ENCODE measurements at regions not wholly inside any gene's neighbourhood (a gene's known extent, or its start where the extent isn't known, plus 50 kb on each side); places are given as distances from the start of the nearest gene placed in this dataset.
"Not testable (repeated sequence)": the region's sequence is repeated elsewhere in the genome, so short reads cannot be mapped to it uniquely, and the experiment has no call there.

DNA sequence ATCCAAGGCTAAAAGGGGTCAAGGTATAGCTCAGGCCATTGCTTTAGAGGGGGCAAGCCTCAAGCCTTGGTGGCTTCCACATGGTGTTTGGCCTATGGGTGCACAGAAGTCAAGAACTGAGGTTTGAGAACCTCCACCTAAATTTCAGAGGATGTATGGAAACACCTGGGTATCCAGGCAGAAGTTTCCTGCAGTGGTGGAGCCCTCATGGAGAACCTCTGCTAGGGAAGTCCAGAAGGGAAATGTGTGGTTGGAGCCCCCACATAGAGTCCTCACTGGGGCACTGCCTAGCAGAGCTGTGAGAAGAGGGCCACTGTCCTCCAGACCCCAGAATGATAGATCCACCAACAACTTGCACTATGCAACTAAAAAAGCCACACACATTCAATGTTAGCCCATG is 678.7 kb upstream of the ADGRB3 start:
- Histone ChIP-seq H3K4me1 (no peaks in the 10 kb centered on the region), H3K36me3 (ENCODE audit: control insufficient read depth, insufficient read depth, low read length) (no peaks in the 10 kb centered on the region), H3K9me3 (ENCODE audit: control insufficient read depth, low read length) (no peaks in the 10 kb centered on the region), H3K27ac (no peak overlapping the region), H3K4me2 (ENCODE audit: low read length) (no peak overlapping the region), H2AFZ (no peak overlapping the region), H3K9ac (no peak overlapping the region), H3K27me3 (ENCODE audit: control insufficient read depth, insufficient read depth, low read length) (no peaks in the 10 kb centered on the region), H3K79me2 (no peaks in the 10 kb centered on the region), H3K4me3 (ENCODE audit: low read depth, low read length) (no peak overlapping the region)
- TF ChIP-seq CTCF (IDR thresholded peaks at IDR 0.05) = no peak

GRCh38 chr6:67952948-67953347 is 682.1 kb upstream of the ADGRB3 start:
- H2AFZ ChIP-seq = no peak overlapping the region
- no peak overlapping the region for H3K4me3 ChIP-seq (ENCODE audit: low read depth, low read length)
- H3K9me3 ChIP-seq (ENCODE audit: control insufficient read depth, low read length) = no peaks in the 10 kb centered on the region
- H3K79me2 ChIP-seq = no peaks in the 10 kb centered on the region
- no peaks in the 10 kb centered on the region for H3K4me1 ChIP-seq
- TF ChIP-seq CTCF (IDR thresholded peaks at IDR 0.05) = no peak
- H3K27me3 ChIP-seq (ENCODE audit: control insufficient read depth, insufficient read depth, low read length) = no peaks in the 10 kb centered on the region
- H3K36me3 ChIP-seq (ENCODE audit: control insufficient read depth, insufficient read depth, low read length) = no peaks in the 10 kb centered on the region
- H3K4me2 ChIP-seq (ENCODE audit: low read length) = no peak overlapping the region
- H3K27ac ChIP-seq = no peak overlapping the region
- H3K9ac ChIP-seq = no peak overlapping the region

DNA sequence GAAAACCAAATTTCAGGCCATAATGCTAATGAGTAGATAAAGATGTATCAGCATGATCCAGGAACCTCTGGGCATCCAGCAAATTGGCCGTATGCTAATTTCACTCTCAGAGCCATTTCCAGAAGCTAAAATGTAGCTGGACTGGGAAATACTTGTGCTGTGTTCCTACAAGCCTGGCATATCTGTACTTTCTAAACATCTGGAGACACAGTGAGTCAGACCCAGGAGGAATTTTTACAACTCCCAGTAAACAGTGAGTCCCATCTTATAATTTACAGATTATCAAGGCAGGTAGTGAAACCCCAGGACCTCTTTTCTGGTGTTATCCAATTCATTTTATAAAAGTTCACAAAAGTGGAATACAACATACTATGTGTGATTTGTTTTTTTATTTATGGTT is 683.0 kb upstream of the ADGRB3 start:
- Histone ChIP-seq H2AFZ (no peak overlapping the region), H3K27ac (no peak overlapping the region), H3K36me3 (ENCODE audit: control insufficient read depth, insufficient read depth, low read length) (no peaks in the 10 kb centered on the region), H3K9me3 (ENCODE audit: control insufficient read depth, low read length) (no peaks in the 10 kb centered on the region), H3K4me1 (no peaks in the 10 kb centered on the region), H3K27me3 (ENCODE audit: control insufficient read depth, insufficient read depth, low read length) (no peaks in the 10 kb centered on the region), H3K4me2 (ENCODE audit: low read length) (no peak overlapping the region), H3K79me2 (no peaks in the 10 kb centered on the region), H3K9ac (no peak overlapping the region), H3K4me3 (ENCODE audit: low read depth, low read length) (no peak overlapping the region)
- no peak for TF ChIP-seq CTCF (IDR thresholded peaks at IDR 0.05)

DNA sequence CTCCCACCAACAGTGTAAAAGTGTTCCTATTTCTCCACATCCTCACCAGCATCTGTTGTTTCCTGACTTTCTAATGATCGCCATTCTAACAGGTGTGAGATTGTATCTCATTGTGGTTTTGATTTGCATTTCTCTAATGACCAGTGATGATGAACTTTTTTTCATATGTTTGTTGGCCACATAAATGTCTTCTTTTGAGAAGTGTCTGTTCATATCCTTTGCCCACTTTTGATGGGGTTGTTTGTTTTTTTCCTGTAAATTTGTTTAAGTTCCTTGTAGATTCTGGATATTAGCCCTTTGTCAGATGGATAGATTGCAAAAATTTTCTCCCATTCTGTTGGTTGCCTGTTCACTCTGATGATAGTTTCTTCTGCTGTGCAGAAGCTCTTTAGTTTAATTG is 687.3 kb upstream of the ADGRB3 start:
- not testable (repeated sequence) for H3K4me2 ChIP-seq (ENCODE audit: low read length); H3K4me1 ChIP-seq; H3K36me3 ChIP-seq (ENCODE audit: control insufficient read depth, insufficient read depth, low read length); H3K9ac ChIP-seq; H3K9me3 ChIP-seq (ENCODE audit: control insufficient read depth, low read length); H3K27me3 ChIP-seq (ENCODE audit: control insufficient read depth, insufficient read depth, low read length); H3K4me3 ChIP-seq (ENCODE audit: low read depth, low read length); H3K27ac ChIP-seq; H2AFZ ChIP-seq; H3K79me2 ChIP-seq

- no peak for TF ChIP-seq CTCF (IDR thresholded peaks at IDR 0.05)
- H3K36me3 ChIP-seq (ENCODE audit: control insufficient read depth, insufficient read depth, low read length) = no peaks in the 10 kb centered on the region
- H3K4me1 ChIP-seq = no peaks in the 10 kb centered on the region
- H3K79me2 ChIP-seq = no peaks in the 10 kb centered on the region
- no peak overlapping the region for H3K4me2 ChIP-seq (ENCODE audit: low read length)
- no peaks in the 10 kb centered on the region for H3K27me3 ChIP-seq (ENCODE audit: control insufficient read depth, insufficient read depth, low read length)
- H3K4me3 ChIP-seq (ENCODE audit: low read depth, low read length) = no peak overlapping the region
- no peaks in the 10 kb centered on the region for H3K9me3 ChIP-seq (ENCODE audit: control insufficient read depth, low read length)
- no peak overlapping the region for H3K27ac ChIP-seq
- H3K9ac ChIP-seq = no peak overlapping the region
- no peak overlapping the region for H2AFZ ChIP-seq
Measured at GRCh38 chr6:67935976-67936477, 699.1 kb upstream of the ADGRB3 start.
